ENCODE measurements at regions not wholly inside any gene's neighbourhood (a gene's known extent, or its start where the extent isn't known, plus 50 kb on each side); places are given as distances from the start of the nearest gene placed in this dataset.

DNA sequence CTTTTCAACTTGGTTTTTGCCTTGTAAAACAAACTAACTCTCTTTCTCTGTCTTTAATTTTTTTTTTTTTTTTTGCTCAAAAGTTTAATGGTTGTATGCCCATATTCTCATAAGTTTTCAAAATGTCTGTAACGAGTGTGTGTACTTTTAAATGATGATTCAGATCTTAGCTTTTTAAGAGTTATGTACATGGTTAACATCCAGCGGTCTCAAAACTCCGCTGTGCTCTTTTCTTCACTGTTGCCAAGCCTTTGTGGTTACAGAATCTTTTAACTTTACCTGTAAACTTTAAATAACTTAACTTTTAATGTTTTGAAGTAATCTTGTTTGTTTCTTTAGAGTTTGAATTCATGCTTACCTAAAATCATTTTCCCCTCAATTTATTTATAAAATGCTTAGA lies 133.0 kb downstream of the SAMD5 start:
- H3K27ac ChIP-seq (replicated peaks) = no peak overlapping the region
- no peak overlapping the region for H3K4me3 ChIP-seq (replicated peaks; ENCODE audit: insufficient read depth, low read length)
- no peak for TF ChIP-seq GABPA (IDR thresholded peaks at IDR 0.05; ENCODE audit: low read depth)
- TF ChIP-seq POLR2AphosphoS5 (IDR thresholded peaks at IDR 0.05; ENCODE audit: low read depth) = no peak
- no peak for TF ChIP-seq SPI1 (IDR thresholded peaks at IDR 0.05; ENCODE audit: borderline replicate concordance, low read depth)
- TF ChIP-seq, protein P1, sequence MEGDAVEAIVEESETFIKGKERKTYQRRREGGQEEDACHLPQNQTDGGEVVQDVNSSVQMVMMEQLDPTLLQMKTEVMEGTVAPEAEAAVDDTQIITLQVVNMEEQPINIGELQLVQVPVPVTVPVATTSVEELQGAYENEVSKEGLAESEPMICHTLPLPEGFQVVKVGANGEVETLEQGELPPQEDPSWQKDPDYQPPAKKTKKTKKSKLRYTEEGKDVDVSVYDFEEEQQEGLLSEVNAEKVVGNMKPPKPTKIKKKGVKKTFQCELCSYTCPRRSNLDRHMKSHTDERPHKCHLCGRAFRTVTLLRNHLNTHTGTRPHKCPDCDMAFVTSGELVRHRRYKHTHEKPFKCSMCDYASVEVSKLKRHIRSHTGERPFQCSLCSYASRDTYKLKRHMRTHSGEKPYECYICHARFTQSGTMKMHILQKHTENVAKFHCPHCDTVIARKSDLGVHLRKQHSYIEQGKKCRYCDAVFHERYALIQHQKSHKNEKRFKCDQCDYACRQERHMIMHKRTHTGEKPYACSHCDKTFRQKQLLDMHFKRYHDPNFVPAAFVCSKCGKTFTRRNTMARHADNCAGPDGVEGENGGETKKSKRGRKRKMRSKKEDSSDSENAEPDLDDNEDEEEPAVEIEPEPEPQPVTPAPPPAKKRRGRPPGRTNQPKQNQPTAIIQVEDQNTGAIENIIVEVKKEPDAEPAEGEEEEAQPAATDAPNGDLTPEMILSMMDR (IDR thresholded peaks at IDR 0.05; ENCODE audit: insufficient read depth, low read length) = no peak
- TF ChIP-seq, protein P2, sequence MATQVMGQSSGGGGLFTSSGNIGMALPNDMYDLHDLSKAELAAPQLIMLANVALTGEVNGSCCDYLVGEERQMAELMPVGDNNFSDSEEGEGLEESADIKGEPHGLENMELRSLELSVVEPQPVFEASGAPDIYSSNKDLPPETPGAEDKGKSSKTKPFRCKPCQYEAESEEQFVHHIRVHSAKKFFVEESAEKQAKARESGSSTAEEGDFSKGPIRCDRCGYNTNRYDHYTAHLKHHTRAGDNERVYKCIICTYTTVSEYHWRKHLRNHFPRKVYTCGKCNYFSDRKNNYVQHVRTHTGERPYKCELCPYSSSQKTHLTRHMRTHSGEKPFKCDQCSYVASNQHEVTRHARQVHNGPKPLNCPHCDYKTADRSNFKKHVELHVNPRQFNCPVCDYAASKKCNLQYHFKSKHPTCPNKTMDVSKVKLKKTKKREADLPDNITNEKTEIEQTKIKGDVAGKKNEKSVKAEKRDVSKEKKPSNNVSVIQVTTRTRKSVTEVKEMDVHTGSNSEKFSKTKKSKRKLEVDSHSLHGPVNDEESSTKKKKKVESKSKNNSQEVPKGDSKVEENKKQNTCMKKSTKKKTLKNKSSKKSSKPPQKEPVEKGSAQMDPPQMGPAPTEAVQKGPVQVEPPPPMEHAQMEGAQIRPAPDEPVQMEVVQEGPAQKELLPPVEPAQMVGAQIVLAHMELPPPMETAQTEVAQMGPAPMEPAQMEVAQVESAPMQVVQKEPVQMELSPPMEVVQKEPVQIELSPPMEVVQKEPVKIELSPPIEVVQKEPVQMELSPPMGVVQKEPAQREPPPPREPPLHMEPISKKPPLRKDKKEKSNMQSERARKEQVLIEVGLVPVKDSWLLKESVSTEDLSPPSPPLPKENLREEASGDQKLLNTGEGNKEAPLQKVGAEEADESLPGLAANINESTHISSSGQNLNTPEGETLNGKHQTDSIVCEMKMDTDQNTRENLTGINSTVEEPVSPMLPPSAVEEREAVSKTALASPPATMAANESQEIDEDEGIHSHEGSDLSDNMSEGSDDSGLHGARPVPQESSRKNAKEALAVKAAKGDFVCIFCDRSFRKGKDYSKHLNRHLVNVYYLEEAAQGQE (IDR thresholded peaks at IDR 0.05; ENCODE audit: insufficient replicate concordance, low read depth) = no peak
- DNase-seq (ENCODE audit: low read depth in 1 of 2, low spot score in 1 of 2) = no peak
- no peaks in the 10 kb centered on the region for H3K27me3 ChIP-seq (ENCODE audit: insufficient read depth, poor library complexity, severe bottlenecking)

DNA sequence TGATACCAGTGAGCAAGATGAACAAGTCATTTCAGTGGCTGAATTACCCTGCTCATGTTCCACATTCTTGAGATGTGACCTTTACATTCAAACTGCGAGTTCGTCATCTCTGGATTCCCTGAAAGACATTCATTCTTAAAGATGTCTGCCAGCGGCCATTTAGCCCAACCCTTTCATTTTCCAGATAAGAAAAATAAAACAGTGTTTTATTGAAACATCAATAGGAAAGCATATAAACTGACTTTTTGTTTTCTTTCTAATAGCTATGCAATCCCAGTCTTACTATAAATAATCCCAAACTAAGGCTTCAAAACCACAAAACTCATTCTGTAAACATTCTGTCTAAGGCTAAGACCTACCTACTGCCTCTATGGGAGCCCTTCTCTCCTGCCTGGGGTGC lies 134.0 kb downstream of the SAMD5 start:
- H3K4me3 ChIP-seq (replicated peaks; ENCODE audit: insufficient read depth, low read length) = no peak overlapping the region
- no peaks in the 10 kb centered on the region for H3K27me3 ChIP-seq (ENCODE audit: insufficient read depth, poor library complexity, severe bottlenecking)
- DNase-seq (ENCODE audit: low read depth in 1 of 2, low spot score in 1 of 2) = no peak
- TF ChIP-seq, protein P1 (IDR thresholded peaks at IDR 0.05; ENCODE audit: insufficient read depth, low read length) = no peak
- TF ChIP-seq POLR2AphosphoS5 (IDR thresholded peaks at IDR 0.05; ENCODE audit: low read depth) (no peak), SPI1 (IDR thresholded peaks at IDR 0.05; ENCODE audit: borderline replicate concordance, low read depth) (no peak), GABPA (IDR thresholded peaks at IDR 0.05; ENCODE audit: low read depth) (no peak)
- TF ChIP-seq, protein P2 (IDR thresholded peaks at IDR 0.05; ENCODE audit: insufficient replicate concordance, low read depth) = no peak
- no peak overlapping the region for H3K27ac ChIP-seq (replicated peaks)

DNA sequence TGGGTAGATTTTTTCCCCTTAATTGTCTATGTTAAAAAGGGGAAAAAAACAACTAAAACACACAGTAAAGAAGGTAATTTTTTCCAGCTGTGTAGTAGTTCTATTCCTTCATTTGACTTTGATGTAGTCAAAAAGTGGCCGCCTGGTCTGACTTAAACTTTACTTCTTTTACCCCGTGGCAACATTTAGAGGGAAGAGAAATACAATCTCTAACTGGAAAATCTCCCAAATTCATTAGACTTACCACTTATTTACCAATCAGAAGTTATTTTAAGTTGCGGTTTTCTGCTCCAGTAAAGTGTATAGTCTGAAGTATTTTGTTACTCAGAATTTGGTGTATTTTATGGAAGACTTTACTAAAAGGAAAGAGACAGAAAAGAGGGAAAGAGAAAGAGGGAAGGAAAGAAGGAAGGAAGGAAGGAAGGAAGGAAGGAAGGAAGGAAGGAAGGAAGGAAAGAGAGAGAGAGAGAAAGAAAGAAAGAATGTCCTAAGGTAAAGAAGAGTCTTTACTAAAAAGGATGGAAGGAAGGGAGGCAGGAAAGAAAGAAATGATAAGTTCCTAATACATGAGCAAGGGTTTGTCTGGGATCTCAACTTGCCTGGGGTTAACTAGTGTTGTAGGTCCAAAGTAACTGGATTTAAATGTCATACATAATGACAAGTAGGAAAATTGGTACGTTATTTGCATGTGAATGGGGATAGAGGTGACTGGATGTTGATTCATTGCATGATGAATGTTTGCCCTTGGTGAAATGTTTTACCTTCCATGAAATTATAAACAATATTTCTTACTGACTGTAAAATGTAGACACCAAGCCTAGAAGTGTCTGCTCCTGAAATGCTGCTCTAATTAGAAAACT lies 135.1 kb downstream of the SAMD5 start:
- Histone ChIP-seq H3K4me3 (replicated peaks; ENCODE audit: insufficient read depth, low read length) (no peak overlapping the region), H3K27ac (replicated peaks) (no peak overlapping the region), H3K27me3 (ENCODE audit: insufficient read depth, poor library complexity, severe bottlenecking) (no peaks in the 10 kb centered on the region)
- no peak for DNase-seq (ENCODE audit: low read depth in 1 of 2, low spot score in 1 of 2)
- TF ChIP-seq, protein P2 (IDR thresholded peaks at IDR 0.05; ENCODE audit: insufficient replicate concordance, low read depth) = no peak
- TF ChIP-seq POLR2AphosphoS5 (IDR thresholded peaks at IDR 0.05; ENCODE audit: low read depth) (no peak), SPI1 (IDR thresholded peaks at IDR 0.05; ENCODE audit: borderline replicate concordance, low read depth) (no peak), GABPA (IDR thresholded peaks at IDR 0.05; ENCODE audit: low read depth) (no peak)
- TF ChIP-seq, protein P1 (IDR thresholded peaks at IDR 0.05; ENCODE audit: insufficient read depth, low read length) = no peak

All from HL-60 (cell line).